ENCODE measurements at regions not wholly inside any gene's neighbourhood (a gene's known extent, or its start where the extent isn't known, plus 50 kb on each side); places are given as distances from the start of the nearest gene placed in this dataset.

DNA sequence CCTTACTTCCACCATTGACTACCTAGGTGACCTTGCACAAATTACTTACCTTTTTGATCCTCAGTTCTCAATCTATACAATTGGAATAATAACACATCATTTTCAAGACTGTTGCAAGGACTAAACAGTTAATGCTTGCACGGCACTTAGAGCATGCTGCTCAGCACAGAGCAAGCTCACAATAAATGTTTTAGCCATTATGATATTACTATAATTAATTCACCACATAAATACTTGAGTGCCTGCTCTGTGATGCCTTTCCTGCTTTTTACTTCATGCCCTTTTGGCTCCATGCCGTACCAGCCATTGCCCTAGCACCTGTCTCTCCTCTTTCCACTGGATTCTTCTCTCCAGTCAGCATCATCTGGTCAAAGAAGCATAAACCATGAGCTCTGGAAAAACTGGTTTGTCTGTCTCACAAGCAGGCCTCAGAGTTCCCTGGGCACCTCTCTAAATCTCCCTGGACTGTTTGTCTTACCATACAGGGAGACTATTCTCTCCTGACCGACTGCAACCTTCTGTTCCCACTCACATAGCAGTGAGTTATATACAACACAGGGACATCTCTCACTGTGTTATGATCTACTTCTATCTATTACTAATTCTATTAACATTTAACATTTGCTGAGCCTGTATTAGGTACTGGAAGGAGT, 260.4 kb upstream of the ADRA1B start:
- TF ChIP-seq CTCF (IDR thresholded peaks at IDR 0.05): no peak
- TF ChIP-seq POLR2A (IDR thresholded peaks at IDR 0.05): no peak
